ENCODE measurements at regions not wholly inside any gene's neighbourhood (a gene's known extent, or its start where the extent isn't known, plus 50 kb on each side); places are given as distances from the start of the nearest gene placed in this dataset.

GRCh38 chr22:47283616-47284270 lies 521.3 kb downstream of the TBC1D22A start:
- no peak for DNase-seq (ENCODE audit: insufficient read length, low spot score)
- TF ChIP-seq POLR2A (IDR thresholded peaks at IDR 0.05; ENCODE audit: low read depth, low read length): no peak
- TF ChIP-seq SPI1 (IDR thresholded peaks at IDR 0.05; ENCODE audit: low read depth, low read length): no peak
- TF ChIP-seq TAF1 (IDR thresholded peaks at IDR 0.05; ENCODE audit: low read depth, low read length): no peak
- no peak for TF ChIP-seq POLR2AphosphoS5 (IDR thresholded peaks at IDR 0.05; ENCODE audit: low read depth, low read length)
- no peak for TF ChIP-seq PAX5 (IDR thresholded peaks at IDR 0.05; ENCODE audit: insufficient read depth, low read length, severe bottlenecking)
- no peak for TF ChIP-seq POU2F2 (IDR thresholded peaks at IDR 0.05; ENCODE audit: low read depth, low read length)
- FAIRE-seq: no peak

- FAIRE-seq: no peak
- TF ChIP-seq POU2F2 (IDR thresholded peaks at IDR 0.05; ENCODE audit: low read depth, low read length): no peak
- TF ChIP-seq SPI1 (IDR thresholded peaks at IDR 0.05; ENCODE audit: low read depth, low read length): no peak
- TF ChIP-seq PAX5 (IDR thresholded peaks at IDR 0.05; ENCODE audit: insufficient read depth, low read length, severe bottlenecking): no peak
- TF ChIP-seq POLR2A (IDR thresholded peaks at IDR 0.05; ENCODE audit: low read depth, low read length): no peak
- TF ChIP-seq POLR2AphosphoS5 (IDR thresholded peaks at IDR 0.05; ENCODE audit: low read depth, low read length): no peak
- no peak for TF ChIP-seq TAF1 (IDR thresholded peaks at IDR 0.05; ENCODE audit: low read depth, low read length)
- DNase-seq (ENCODE audit: insufficient read length, low spot score): no peak
Observed at GRCh38 chr22:47282851-47283250, 520.4 kb downstream of the TBC1D22A start.

- FAIRE-seq (no peak), DNase-seq (ENCODE audit: insufficient read length, low spot score) (no peak)
- no peak for TF ChIP-seq POLR2A (IDR thresholded peaks at IDR 0.05; ENCODE audit: low read depth, low read length)
- no peak for TF ChIP-seq SPI1 (IDR thresholded peaks at IDR 0.05; ENCODE audit: low read depth, low read length)
- no peak for TF ChIP-seq TAF1 (IDR thresholded peaks at IDR 0.05; ENCODE audit: low read depth, low read length)
- TF ChIP-seq PAX5 (IDR thresholded peaks at IDR 0.05; ENCODE audit: insufficient read depth, low read length, severe bottlenecking): no peak
- TF ChIP-seq POLR2AphosphoS5 (IDR thresholded peaks at IDR 0.05; ENCODE audit: low read depth, low read length): no peak
- no peak for TF ChIP-seq POU2F2 (IDR thresholded peaks at IDR 0.05; ENCODE audit: low read depth, low read length)
Observed at GRCh38 chr22:47282366-47282765, 519.9 kb downstream of the TBC1D22A start.

GRCh38 chr22:47281126-47282106 lies 519.0 kb downstream of the TBC1D22A start:
- DNase-seq (ENCODE audit: insufficient read length, low spot score) (no peak), FAIRE-seq (no peak)
- no peak for TF ChIP-seq POLR2A (IDR thresholded peaks at IDR 0.05; ENCODE audit: low read depth, low read length)
- no peak for TF ChIP-seq POLR2AphosphoS5 (IDR thresholded peaks at IDR 0.05; ENCODE audit: low read depth, low read length)
- TF ChIP-seq TAF1 (IDR thresholded peaks at IDR 0.05; ENCODE audit: low read depth, low read length): no peak
- no peak for TF ChIP-seq PAX5 (IDR thresholded peaks at IDR 0.05; ENCODE audit: insufficient read depth, low read length, severe bottlenecking)
- TF ChIP-seq POU2F2 (IDR thresholded peaks at IDR 0.05; ENCODE audit: low read depth, low read length): no peak
- no peak for TF ChIP-seq SPI1 (IDR thresholded peaks at IDR 0.05; ENCODE audit: low read depth, low read length)

GRCh38 chr22:47280301-47280700 lies 517.9 kb downstream of the TBC1D22A start:
- TF ChIP-seq POLR2AphosphoS5 (IDR thresholded peaks at IDR 0.05; ENCODE audit: low read depth, low read length) (no peak), TAF1 (IDR thresholded peaks at IDR 0.05; ENCODE audit: low read depth, low read length) (no peak), POU2F2 (IDR thresholded peaks at IDR 0.05; ENCODE audit: low read depth, low read length) (no peak), SPI1 (IDR thresholded peaks at IDR 0.05; ENCODE audit: low read depth, low read length) (no peak), POLR2A (IDR thresholded peaks at IDR 0.05; ENCODE audit: low read depth, low read length) (no peak), PAX5 (IDR thresholded peaks at IDR 0.05; ENCODE audit: insufficient read depth, low read length, severe bottlenecking) (no peak)
- FAIRE-seq (no peak), DNase-seq (ENCODE audit: insufficient read length, low spot score) (no peak)

- FAIRE-seq: no peak
- no peak for DNase-seq (ENCODE audit: insufficient read length, low spot score)
- TF ChIP-seq POU2F2 (IDR thresholded peaks at IDR 0.05; ENCODE audit: low read depth, low read length): no peak
- no peak for TF ChIP-seq POLR2AphosphoS5 (IDR thresholded peaks at IDR 0.05; ENCODE audit: low read depth, low read length)
- TF ChIP-seq POLR2A (IDR thresholded peaks at IDR 0.05; ENCODE audit: low read depth, low read length): no peak
Observed at GRCh38 chr22:47279746-47280145, 517.3 kb downstream of the TBC1D22A start.

- FAIRE-seq: no peak
- TF ChIP-seq PAX5 (IDR thresholded peaks at IDR 0.05; ENCODE audit: insufficient read depth, low read length, severe bottlenecking): no peak
- no peak for TF ChIP-seq POLR2AphosphoS5 (IDR thresholded peaks at IDR 0.05; ENCODE audit: low read depth, low read length)
- no peak for TF ChIP-seq POU2F2 (IDR thresholded peaks at IDR 0.05; ENCODE audit: low read depth, low read length)
- TF ChIP-seq POLR2A (IDR thresholded peaks at IDR 0.05; ENCODE audit: low read depth, low read length): no peak
- no peak for TF ChIP-seq TAF1 (IDR thresholded peaks at IDR 0.05; ENCODE audit: low read depth, low read length)
- no peak for TF ChIP-seq SPI1 (IDR thresholded peaks at IDR 0.05; ENCODE audit: low read depth, low read length)
- DNase-seq (ENCODE audit: insufficient read length, low spot score): no peak
Observed at GRCh38 chr22:47279337-47279736, 516.9 kb downstream of the TBC1D22A start.

- DNase-seq (ENCODE audit: insufficient read length, low spot score): no peak
- no peak for FAIRE-seq
- TF ChIP-seq TAF1 (IDR thresholded peaks at IDR 0.05; ENCODE audit: low read depth, low read length) (no peak), POLR2A (IDR thresholded peaks at IDR 0.05; ENCODE audit: low read depth, low read length) (no peak), SPI1 (IDR thresholded peaks at IDR 0.05; ENCODE audit: low read depth, low read length) (no peak), PAX5 (IDR thresholded peaks at IDR 0.05; ENCODE audit: insufficient read depth, low read length, severe bottlenecking) (no peak), POLR2AphosphoS5 (IDR thresholded peaks at IDR 0.05; ENCODE audit: low read depth, low read length) (no peak), POU2F2 (IDR thresholded peaks at IDR 0.05; ENCODE audit: low read depth, low read length) (no peak)
Observed at GRCh38 chr22:47278655-47279054, 516.2 kb downstream of the TBC1D22A start.

GRCh38 chr22:47277531-47277930 lies 515.1 kb downstream of the TBC1D22A start:
- TF ChIP-seq POLR2A (IDR thresholded peaks at IDR 0.05; ENCODE audit: low read depth, low read length): no peak
- TF ChIP-seq POLR2AphosphoS5 (IDR thresholded peaks at IDR 0.05; ENCODE audit: low read depth, low read length): no peak
- no peak for TF ChIP-seq TAF1 (IDR thresholded peaks at IDR 0.05; ENCODE audit: low read depth, low read length)
- no peak for TF ChIP-seq SPI1 (IDR thresholded peaks at IDR 0.05; ENCODE audit: low read depth, low read length)
- no peak for TF ChIP-seq PAX5 (IDR thresholded peaks at IDR 0.05; ENCODE audit: insufficient read depth, low read length, severe bottlenecking)
- no peak for TF ChIP-seq POU2F2 (IDR thresholded peaks at IDR 0.05; ENCODE audit: low read depth, low read length)
- DNase-seq (ENCODE audit: insufficient read length, low spot score) (no peak), FAIRE-seq (no peak)

Data from GM12891 (cell line).